BLaER1 (cell line): ENCODE measurements at regions not wholly inside any gene's neighbourhood (a gene's known extent, or its start where the extent isn't known, plus 50 kb on each side); places are given as distances from the start of the nearest gene placed in this dataset.

Experiments used
- H3K27ac ChIP-seq: shearing (Covaris generic); formaldehyde crosslinking; 2 replicates; pipeline ENCODE4 v1.8.1; 2022
- H3K27me3 ChIP-seq: shearing (Covaris generic); formaldehyde crosslinking; 2 replicates; pipeline ENCODE4 v1.8.1; 2022
- H3K36me3 ChIP-seq: shearing (Covaris generic); formaldehyde crosslinking; 2 replicates; pipeline ENCODE4 v1.8.1; 2022
- H3K4me1 ChIP-seq: shearing (Covaris generic); formaldehyde crosslinking; 2 replicates; pipeline ENCODE4 v1.8.1; 2022
- H3K4me2 ChIP-seq: shearing (Covaris generic); formaldehyde crosslinking; 2 replicates; pipeline ENCODE4 v1.8.1; 2022
- H3K4me3 ChIP-seq: shearing (Covaris generic); formaldehyde crosslinking; 2 replicates; pipeline ENCODE4 v1.8.1; 2022
- H3K9ac ChIP-seq: shearing (Covaris generic); formaldehyde crosslinking; 2 replicates; pipeline ENCODE4 v1.8.1; 2022
- H3K9me3 ChIP-seq: shearing (Covaris generic); formaldehyde crosslinking; 2 replicates; pipeline ENCODE4 v1.8.1; 2022
- H4K20me1 ChIP-seq: shearing (Covaris generic); formaldehyde crosslinking; 2 replicates; pipeline ENCODE4 v1.8.1; 2022
- Cebpa-rat ChIP-seq: shearing (Covaris generic); IDR thresholded peaks from 2 replicates; pipeline ENCODE4 v1.8.1; 2022

DNA sequence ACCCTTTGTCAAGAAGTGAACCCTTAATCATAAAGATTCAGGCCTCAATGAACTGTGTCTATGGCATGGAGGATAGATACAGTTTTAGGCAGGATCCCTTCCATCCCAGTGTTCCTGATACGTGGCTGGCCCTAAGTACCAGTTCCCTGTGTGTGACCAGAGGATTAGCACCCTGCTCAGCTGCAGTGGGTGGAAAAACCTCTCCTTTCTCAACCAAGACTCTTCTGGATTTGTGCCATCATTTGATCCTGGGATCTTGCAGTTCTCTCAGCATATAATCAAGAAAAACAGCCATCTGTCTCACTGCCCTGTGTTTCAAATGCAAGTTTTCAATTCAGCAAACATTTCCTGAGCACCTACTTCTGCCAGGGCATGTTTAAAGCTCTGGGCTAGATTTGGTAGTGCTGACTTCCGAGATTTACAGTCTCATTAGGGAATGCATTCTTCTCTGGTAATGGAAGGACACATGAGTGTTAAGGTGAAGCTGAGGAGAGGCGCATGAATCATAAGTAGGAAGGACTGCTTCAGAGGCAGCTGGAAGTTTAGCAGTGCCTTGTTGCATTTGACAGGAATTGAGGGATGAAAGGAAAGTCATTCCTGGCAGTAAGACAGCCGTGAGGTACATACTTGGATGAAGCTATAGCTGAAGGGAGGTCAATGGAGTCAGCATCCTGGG, 388.3 kb downstream of the MFSD1 start:
- Histone ChIP-seq H3K27me3 (no peaks in the 10 kb centered on the region), H4K20me1 (no peaks in the 10 kb centered on the region), H3K4me3 (no peak overlapping the region), H3K4me2 (no peak overlapping the region), H3K9me3 (no peaks in the 10 kb centered on the region; the same call in 1 of the 2 replicates), H3K27ac (no peak overlapping the region), H3K4me1 (peaks cover 10% of the 10 kb centered on the region; the same call in 1 of the 2 replicates), H3K9ac (no peak overlapping the region), H3K36me3 (no peaks in the 10 kb centered on the region)
- TF ChIP-seq Cebpa-rat, result no peak

DNA sequence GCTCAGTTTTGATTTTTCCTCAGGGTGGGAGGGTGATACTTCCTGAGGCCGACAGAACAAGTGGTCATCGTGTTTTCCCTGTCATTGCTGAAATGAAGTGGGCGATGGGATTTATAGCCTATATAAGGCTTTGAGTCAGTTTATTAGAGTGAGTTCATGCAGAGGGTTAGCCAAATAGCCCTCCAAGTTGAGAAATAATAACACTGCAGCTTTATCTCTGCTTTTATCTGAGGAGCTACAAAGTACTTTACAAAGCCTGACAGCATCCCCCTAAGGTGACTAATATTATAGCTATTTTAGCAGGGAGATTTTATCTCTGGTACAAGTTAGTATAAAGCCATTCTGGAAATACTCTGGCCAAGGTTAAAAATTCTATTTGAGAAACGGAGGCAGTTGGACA, 389.6 kb downstream of the MFSD1 start:
- TF ChIP-seq Cebpa-rat, result no peak
- Histone ChIP-seq H3K4me2 (no peak overlapping the region), H4K20me1 (no peaks in the 10 kb centered on the region)

DNA sequence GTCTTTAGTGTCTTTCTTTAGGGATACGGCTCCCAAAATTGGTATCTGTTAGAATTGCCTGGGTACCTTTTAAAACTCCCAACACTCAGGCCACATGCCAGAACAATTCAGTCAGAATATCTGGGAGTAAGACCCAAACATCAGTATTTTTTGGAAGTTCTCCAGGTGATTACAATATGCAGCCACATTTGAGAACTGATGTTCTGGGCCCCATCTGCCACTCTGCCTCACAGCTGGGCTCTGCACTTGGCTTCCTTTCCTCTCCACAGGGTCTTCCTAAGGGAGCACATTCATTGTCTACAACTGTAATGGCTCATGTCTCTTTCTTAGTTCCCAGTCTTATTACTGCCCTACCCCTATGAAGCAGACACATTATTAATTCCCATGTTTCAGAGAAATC, 394.5 kb downstream of the MFSD1 start:
- Histone ChIP-seq H4K20me1 (no peaks in the 10 kb centered on the region), H3K27me3 (no peaks in the 10 kb centered on the region), H3K4me3 (no peak overlapping the region), H3K9ac (no peak overlapping the region), H3K27ac (no peak overlapping the region), H3K9me3 (peaks cover 9% of the 10 kb centered on the region), H3K4me2 (peak overlapping the region; percentile 59), H3K4me1 (peaks cover 15% of the 10 kb centered on the region), H3K36me3 (no peaks in the 10 kb centered on the region)
- no peak for TF ChIP-seq Cebpa-rat

More for the DNA sequence above, 389.6 kb downstream of the MFSD1 start:
- no peak overlapping the region for H3K9ac ChIP-seq
- H3K36me3 ChIP-seq, result no peaks in the 10 kb centered on the region
- no peak overlapping the region for H3K27ac ChIP-seq
- no peaks in the 10 kb centered on the region; the same call in 1 of the 2 replicates for H3K9me3 ChIP-seq
- peaks cover 5% of the 10 kb centered on the region for H3K4me1 ChIP-seq
- no peak overlapping the region for H3K4me3 ChIP-seq
- H3K27me3 ChIP-seq, result no peaks in the 10 kb centered on the region

DNA sequence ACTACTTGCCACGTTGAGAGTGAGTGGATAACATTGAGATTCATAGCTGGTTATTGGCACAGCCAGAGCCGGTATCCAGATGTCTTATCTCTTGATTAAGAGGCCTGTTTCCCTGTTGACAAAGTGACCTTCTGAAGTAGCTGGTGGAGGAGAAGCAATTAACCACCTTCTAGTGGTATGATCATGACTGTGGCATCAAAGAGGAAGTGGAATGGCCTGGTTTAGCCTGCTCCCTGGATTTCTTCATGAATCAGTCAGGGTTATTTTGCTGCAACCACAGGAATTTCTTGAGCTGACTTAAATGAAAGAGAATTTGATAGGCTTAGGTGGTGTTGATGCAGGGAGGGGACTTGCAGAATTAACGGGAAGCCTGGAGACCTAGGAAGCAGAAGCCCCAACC, 398.3 kb downstream of the MFSD1 start:
- Histone ChIP-seq H3K9me3 (peaks cover 14% of the 10 kb centered on the region), H3K27ac (no peak overlapping the region), H3K4me3 (no peak overlapping the region), H4K20me1 (no peaks in the 10 kb centered on the region), H3K27me3 (no peaks in the 10 kb centered on the region), H3K4me1 (peaks cover 26% of the 10 kb centered on the region), H3K36me3 (no peaks in the 10 kb centered on the region), H3K9ac (no peak overlapping the region), H3K4me2 (no peak overlapping the region)
- no peak for TF ChIP-seq Cebpa-rat

DNA sequence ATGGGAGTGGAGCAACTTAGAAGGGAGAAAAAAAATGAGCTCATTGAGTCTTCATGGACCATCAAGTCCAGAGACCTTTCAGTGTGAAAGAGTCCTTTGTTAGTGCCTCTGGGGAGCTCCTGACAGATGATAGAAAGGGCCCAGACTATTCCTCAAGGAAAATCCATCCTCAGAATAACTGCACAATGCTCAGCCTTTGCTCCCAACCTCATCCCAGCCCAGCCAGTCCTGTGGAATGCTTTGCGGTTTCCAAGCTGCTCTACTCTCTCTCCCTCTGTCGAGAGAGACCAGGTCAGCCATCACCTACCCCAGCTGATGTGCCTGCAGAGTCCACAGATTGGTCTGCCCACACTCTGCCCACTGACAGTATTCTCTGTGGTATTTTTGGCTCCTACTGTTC, 406.2 kb downstream of the MFSD1 start:
- H3K27ac ChIP-seq, result no peak overlapping the region

DNA sequence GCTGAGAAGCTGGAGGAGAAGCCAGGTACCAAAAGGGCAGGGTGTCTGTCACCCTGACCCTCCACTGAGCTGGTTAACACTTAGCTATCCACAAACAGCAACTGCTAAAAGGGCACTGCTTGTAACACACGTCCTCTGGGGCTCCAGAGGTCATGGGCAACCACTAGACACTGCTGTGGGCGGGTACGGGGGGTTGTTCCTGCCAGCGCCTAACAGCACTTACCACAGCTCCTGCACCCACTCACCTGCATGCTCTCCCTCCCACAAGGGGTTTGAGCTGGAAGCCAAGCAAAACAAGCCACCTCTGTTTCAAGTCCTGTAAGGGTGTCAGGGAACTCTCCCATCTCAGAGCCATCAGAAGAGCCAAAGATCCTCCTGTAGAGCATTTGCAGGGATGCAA, 407.6 kb downstream of the MFSD1 start:
- Histone ChIP-seq H3K9me3 (peaks cover 11% of the 10 kb centered on the region), H3K4me1 (0 out of 2 replicates have a peak, but pooled peaks cover 5% of the 10 kb centered on the region), H3K9ac (no peak overlapping the region), H3K36me3 (no peaks in the 10 kb centered on the region), H3K27me3 (no peaks in the 10 kb centered on the region), H3K4me2 (no peak overlapping the region), H3K4me3 (no peak overlapping the region), H3K27ac (no peak overlapping the region), H4K20me1 (no peaks in the 10 kb centered on the region)
- TF ChIP-seq Cebpa-rat, result no peak

More for the DNA sequence above, 406.2 kb downstream of the MFSD1 start:
- Histone ChIP-seq H3K9ac (no peak overlapping the region), H3K27me3 (no peaks in the 10 kb centered on the region), H3K9me3 (peaks cover 11% of the 10 kb centered on the region), H3K36me3 (no peaks in the 10 kb centered on the region), H3K4me3 (no peak overlapping the region), H4K20me1 (no peaks in the 10 kb centered on the region), H3K4me2 (no peak overlapping the region), H3K4me1 (0 out of 2 replicates have a peak, but pooled peaks cover 8% of the 10 kb centered on the region)
- TF ChIP-seq Cebpa-rat, result no peak

DNA sequence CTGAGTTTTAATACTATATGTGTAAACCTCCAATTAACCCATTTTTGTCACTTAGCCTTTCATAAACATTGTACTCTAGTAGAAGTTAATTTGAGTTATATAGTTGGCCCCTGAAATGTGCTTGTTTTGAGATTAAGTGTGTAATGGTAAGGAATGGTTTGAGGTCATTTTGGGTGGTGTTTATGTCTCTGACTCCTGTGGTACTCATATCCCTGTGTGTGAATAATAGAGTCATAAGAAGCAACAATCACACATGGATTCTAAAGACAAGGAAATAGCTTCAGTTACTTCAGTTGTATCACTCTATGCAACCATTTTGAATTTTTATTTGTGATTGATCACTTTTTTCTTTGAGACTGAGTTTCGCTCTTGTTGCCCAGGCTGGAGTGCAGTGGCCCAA, 408.5 kb downstream of the MFSD1 start:
- Histone ChIP-seq H4K20me1 (no peaks in the 10 kb centered on the region), H3K9ac (no peak overlapping the region), H3K9me3 (peaks cover 4% of the 10 kb centered on the region), H3K4me2 (no peak overlapping the region), H3K36me3 (no peaks in the 10 kb centered on the region), H3K27ac (no peak overlapping the region), H3K4me1 (0 out of 2 replicates have a peak, but pooled peaks cover 5% of the 10 kb centered on the region), H3K27me3 (no peaks in the 10 kb centered on the region), H3K4me3 (no peak overlapping the region)
- TF ChIP-seq Cebpa-rat, result no peak

DNA sequence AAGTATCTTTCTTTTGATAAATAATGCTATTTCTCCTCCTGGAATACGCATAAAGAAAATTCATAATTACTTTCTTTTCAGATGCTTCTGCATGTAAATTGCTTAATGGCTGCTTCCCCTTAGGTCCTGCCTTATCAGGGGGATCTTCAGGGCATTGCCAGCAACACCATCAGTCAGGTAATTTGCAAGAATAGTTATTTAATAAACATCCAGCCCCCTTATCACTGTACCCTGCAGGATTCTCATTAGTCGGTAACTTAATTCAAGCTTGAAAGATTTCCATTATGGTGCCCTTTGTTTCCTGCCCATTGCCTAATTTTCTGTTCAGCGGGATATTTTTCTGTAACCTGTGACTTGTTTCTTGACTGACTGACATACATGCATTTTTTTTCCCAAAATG, 414.5 kb downstream of the MFSD1 start:
- Histone ChIP-seq H3K9ac (no peak overlapping the region), H3K4me1 (no peaks in the 10 kb centered on the region), H4K20me1 (no peaks in the 10 kb centered on the region), H3K9me3 (no peaks in the 10 kb centered on the region), H3K4me2 (no peak overlapping the region), H3K4me3 (no peak overlapping the region), H3K36me3 (no peaks in the 10 kb centered on the region), H3K27me3 (no peaks in the 10 kb centered on the region), H3K27ac (no peak overlapping the region)
- no peak for TF ChIP-seq Cebpa-rat

DNA sequence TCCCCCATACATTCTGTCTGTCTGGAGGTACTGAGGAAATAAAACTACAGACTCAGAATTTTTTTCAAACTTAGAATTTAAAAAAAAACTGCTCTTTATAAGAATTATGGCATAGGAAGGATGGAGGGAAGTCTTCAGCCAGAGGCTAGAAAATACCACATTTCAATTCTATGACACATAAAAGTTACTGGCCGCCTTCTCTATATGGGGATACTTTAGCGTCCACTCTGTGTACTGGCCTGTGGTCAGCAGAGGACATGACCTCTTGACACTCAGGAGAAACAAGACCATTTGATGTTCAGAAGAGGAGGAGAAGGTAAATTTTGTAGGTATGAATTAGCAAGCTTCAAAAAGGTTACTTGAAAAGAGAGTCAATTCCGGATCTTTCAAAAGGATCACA, 417.4 kb downstream of the MFSD1 start:
- Histone ChIP-seq H4K20me1 (no peaks in the 10 kb centered on the region), H3K9me3 (no peaks in the 10 kb centered on the region), H3K4me3 (no peak overlapping the region), H3K36me3 (no peaks in the 10 kb centered on the region), H3K4me1 (no peaks in the 10 kb centered on the region), H3K27ac (no peak overlapping the region), H3K27me3 (no peaks in the 10 kb centered on the region), H3K4me2 (no peak overlapping the region), H3K9ac (no peak overlapping the region)
- TF ChIP-seq Cebpa-rat, result no peak

DNA sequence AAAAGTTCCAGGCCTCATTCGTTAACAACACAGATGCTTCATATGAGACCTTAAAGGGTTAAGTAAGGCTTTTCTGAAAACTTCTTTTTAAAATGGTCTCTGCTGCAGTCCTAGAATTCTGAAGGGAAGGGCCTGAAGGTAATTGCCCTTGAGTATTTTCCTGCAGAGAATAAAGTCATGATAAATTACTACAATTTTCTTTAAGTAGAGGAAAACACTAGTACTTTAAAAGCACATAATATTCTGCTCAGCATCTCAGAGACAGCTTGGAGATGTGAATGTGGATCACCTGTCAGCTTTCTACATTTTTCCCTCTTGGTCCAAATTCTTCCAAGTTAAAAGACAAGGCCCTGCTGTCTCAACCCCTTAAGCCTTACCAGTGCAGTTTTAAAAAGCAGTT, 419.5 kb downstream of the MFSD1 start:
- Histone ChIP-seq H3K4me1 (no peaks in the 10 kb centered on the region), H3K27me3 (no peaks in the 10 kb centered on the region), H3K36me3 (no peaks in the 10 kb centered on the region), H3K9me3 (no peaks in the 10 kb centered on the region), H4K20me1 (no peaks in the 10 kb centered on the region), H3K4me3 (no peak overlapping the region), H3K27ac (no peak overlapping the region), H3K4me2 (no peak overlapping the region), H3K9ac (no peak overlapping the region)
- TF ChIP-seq Cebpa-rat, result no peak
